Adipocyte (in vitro differentiated cells): ENCODE measurements at regions not wholly inside any gene's neighbourhood (a gene's known extent, or its start where the extent isn't known, plus 50 kb on each side); places are given as distances from the start of the nearest gene placed in this dataset.
"Not testable (repeated sequence)": the region's sequence is repeated elsewhere in the genome, so short reads cannot be mapped to it uniquely, and the experiment has no call there.

Source experiments
- DNase-seq: peaks from one replicate; pipeline ENCODE4 v3.0.0-alpha.2; 2015; ENCODE audit warnings: low read depth
- H3K27me3 ChIP-seq: replicated peaks from 2 replicates; pipeline ENCODE4 v1.7.0; 2013; ENCODE audit warnings: mild to moderate bottlenecking, low read length, moderate library complexity; ENCODE audit not compliant: control insufficient read depth, insufficient read depth
- H3K36me3 ChIP-seq: 2 replicates; pipeline ENCODE4 v1.7.0; 2013; ENCODE audit warnings: low read length, mild to moderate bottlenecking, moderate library complexity; ENCODE audit not compliant: control insufficient read depth, insufficient read depth, severe bottlenecking
- H3K4me1 ChIP-seq: 2 replicates; pipeline ENCODE4 v1.7.0; 2013; ENCODE audit warnings: mild to moderate bottlenecking, low read length, moderate library complexity; ENCODE audit not compliant: control insufficient read depth, insufficient read depth
- H3K4me3 ChIP-seq: 2 replicates; pipeline ENCODE4 v1.7.0; 2013; ENCODE audit warnings: mild to moderate bottlenecking, low read length, moderate library complexity
- H3K9ac ChIP-seq: 2 replicates; pipeline ENCODE4 v1.7.0; 2013; ENCODE audit warnings: mild to moderate bottlenecking, low read length, moderate library complexity
- H3K9me3 ChIP-seq: 2 replicates; pipeline ENCODE4 v1.7.0; 2013; ENCODE audit warnings: mild to moderate bottlenecking, low read length, moderate library complexity; ENCODE audit not compliant: control insufficient read depth

- no peaks in the 10 kb centered on the region for H3K36me3 ChIP-seq
- H3K27me3 ChIP-seq = peaks cover 41% of the 10 kb centered on the region
- no peak for DNase-seq
- H3K9ac ChIP-seq = no peak overlapping the region
- no peaks in the 10 kb centered on the region for H3K9me3 ChIP-seq
- H3K4me1 ChIP-seq = no peaks in the 10 kb centered on the region
- H3K4me3 ChIP-seq = no peak overlapping the region
These were observed 88.3 kb downstream of the BAMBI start for GRCh38 chr10:28765641-28766040.

GRCh38 chr10:28768227-28768626, 90.9 kb downstream of the BAMBI start:
- no peak overlapping the region for H3K4me3 ChIP-seq
- no peak overlapping the region for H3K9ac ChIP-seq
- no peaks in the 10 kb centered on the region for H3K36me3 ChIP-seq
- no peaks in the 10 kb centered on the region for H3K4me1 ChIP-seq
- H3K27me3 ChIP-seq = peaks cover 34% of the 10 kb centered on the region
- no peak for DNase-seq
- H3K9me3 ChIP-seq = no peaks in the 10 kb centered on the region

DNA sequence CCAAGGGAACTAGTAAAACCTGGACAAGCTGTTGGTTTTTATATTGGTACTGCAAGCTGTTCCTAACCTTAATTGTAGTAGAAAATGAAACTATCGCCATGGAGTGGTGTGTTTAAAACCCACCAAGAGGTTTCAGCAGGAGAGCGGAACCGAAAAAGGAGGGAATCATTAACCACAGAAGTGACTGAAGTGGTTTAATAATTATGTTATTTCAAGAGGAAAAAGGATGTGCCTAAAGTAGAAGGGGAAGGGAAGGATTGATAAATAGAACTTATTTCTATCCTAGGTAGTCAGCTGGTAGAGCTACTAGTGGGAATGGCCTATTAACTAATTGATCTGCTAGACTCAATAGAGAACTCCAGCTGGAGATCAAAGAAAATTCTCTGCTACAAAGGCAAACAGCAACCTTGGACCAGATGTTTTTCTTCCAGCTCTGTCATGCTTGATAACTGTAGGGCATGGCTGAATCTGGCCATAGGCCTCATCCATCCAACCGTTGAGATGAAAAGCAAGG, 91.8 kb downstream of the BAMBI start:
- peaks cover 25% of the 10 kb centered on the region for H3K27me3 ChIP-seq
- H3K36me3 ChIP-seq = no peaks in the 10 kb centered on the region
- no peak overlapping the region for H3K9ac ChIP-seq
- no peak for DNase-seq
- no peaks in the 10 kb centered on the region for H3K9me3 ChIP-seq
- H3K4me1 ChIP-seq = no peaks in the 10 kb centered on the region
- H3K4me3 ChIP-seq = no peak overlapping the region

GRCh38 chr10:28771580-28772090, 94.3 kb downstream of the BAMBI start:
- H3K9ac ChIP-seq, H3K4me3 ChIP-seq, DNase-seq, H3K4me1 ChIP-seq, H3K27me3 ChIP-seq, H3K9me3 ChIP-seq, H3K36me3 ChIP-seq: not testable (repeated sequence)

- no peak overlapping the region for H3K4me3 ChIP-seq
- H3K27me3 ChIP-seq = no peaks in the 10 kb centered on the region
- H3K36me3 ChIP-seq = no peaks in the 10 kb centered on the region
- no peaks in the 10 kb centered on the region for H3K4me1 ChIP-seq
- DNase-seq = peak; percentile 8
- no peaks in the 10 kb centered on the region for H3K9me3 ChIP-seq
- H3K9ac ChIP-seq = no peak overlapping the region
These were observed 97.0 kb downstream of the BAMBI start for GRCh38 chr10:28774051-28774995.

DNA sequence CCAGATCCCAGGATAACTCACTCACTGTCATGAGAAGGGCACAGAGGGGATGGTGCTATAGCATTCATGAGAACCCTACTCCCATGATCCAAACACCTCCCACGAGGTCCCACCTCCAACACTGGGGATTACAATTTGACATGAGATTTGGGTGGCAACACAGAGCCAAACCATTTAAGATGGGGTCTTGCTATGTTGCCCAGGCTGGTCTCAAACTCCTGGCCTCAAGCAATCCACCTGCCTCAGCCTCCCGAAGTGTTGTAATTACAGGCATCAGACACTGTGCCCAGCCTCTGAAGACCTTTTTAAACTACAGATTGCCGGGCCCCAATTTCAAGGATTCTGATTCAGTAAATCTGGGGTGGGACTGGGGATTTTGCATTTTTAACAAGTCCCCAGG, 98.5 kb downstream of the BAMBI start:
- Histone ChIP-seq H3K9me3 (no peaks in the 10 kb centered on the region), H3K4me3 (no peak overlapping the region), H3K9ac (no peak overlapping the region), H3K4me1 (no peaks in the 10 kb centered on the region), H3K36me3 (no peaks in the 10 kb centered on the region), H3K27me3 (no peaks in the 10 kb centered on the region)
- no peak for DNase-seq

- H3K9me3 ChIP-seq = no peaks in the 10 kb centered on the region
- no peaks in the 10 kb centered on the region for H3K4me1 ChIP-seq
- H3K9ac ChIP-seq = no peak overlapping the region
- H3K27me3 ChIP-seq = no peaks in the 10 kb centered on the region
- H3K4me3 ChIP-seq = no peak overlapping the region
- DNase-seq = no peak
- H3K36me3 ChIP-seq = no peaks in the 10 kb centered on the region
These were observed 99.2 kb downstream of the BAMBI start for GRCh38 chr10:28776519-28776918.

GRCh38 chr10:28777911-28778310, 100.6 kb downstream of the BAMBI start:
- H3K9ac ChIP-seq = no peak overlapping the region
- no peaks in the 10 kb centered on the region for H3K36me3 ChIP-seq
- H3K4me3 ChIP-seq = no peak overlapping the region
- H3K27me3 ChIP-seq = no peaks in the 10 kb centered on the region
- no peaks in the 10 kb centered on the region for H3K9me3 ChIP-seq
- no peaks in the 10 kb centered on the region for H3K4me1 ChIP-seq
- no peak for DNase-seq

DNA sequence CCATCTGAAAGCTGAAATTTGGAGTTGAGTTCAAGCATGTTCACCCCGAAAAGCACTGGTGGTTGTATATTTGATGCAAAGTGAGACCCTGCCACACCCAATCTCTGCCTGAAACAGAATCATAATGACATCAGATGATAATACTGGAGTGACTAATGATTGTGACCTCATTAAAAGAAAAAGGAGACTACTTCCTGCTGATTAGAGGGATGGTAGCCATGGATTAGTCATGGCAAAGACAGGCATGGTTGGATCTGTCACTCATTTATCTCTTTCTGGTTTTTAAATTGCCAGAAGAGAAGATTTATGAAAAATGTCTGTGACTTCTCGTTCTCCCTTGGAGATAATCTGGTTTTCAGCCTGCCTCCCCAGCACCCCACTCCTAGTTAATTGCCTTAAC, 101.2 kb downstream of the BAMBI start:
- H3K27me3 ChIP-seq = no peaks in the 10 kb centered on the region
- DNase-seq = no peak

GRCh38 chr10:28781296-28781695, 104.0 kb downstream of the BAMBI start:
- DNase-seq = no peak
- no peaks in the 10 kb centered on the region for H3K9me3 ChIP-seq
- H3K27me3 ChIP-seq = peaks cover 7% of the 10 kb centered on the region
- no peak overlapping the region for H3K9ac ChIP-seq
- H3K4me1 ChIP-seq = no peaks in the 10 kb centered on the region
- no peak overlapping the region for H3K4me3 ChIP-seq
- H3K36me3 ChIP-seq = no peaks in the 10 kb centered on the region

More for the DNA sequence above, 101.2 kb downstream of the BAMBI start:
- H3K4me1 ChIP-seq = no peaks in the 10 kb centered on the region
- no peak overlapping the region for H3K9ac ChIP-seq
- no peaks in the 10 kb centered on the region for H3K9me3 ChIP-seq
- no peak overlapping the region for H3K4me3 ChIP-seq
- H3K36me3 ChIP-seq = no peaks in the 10 kb centered on the region

DNA sequence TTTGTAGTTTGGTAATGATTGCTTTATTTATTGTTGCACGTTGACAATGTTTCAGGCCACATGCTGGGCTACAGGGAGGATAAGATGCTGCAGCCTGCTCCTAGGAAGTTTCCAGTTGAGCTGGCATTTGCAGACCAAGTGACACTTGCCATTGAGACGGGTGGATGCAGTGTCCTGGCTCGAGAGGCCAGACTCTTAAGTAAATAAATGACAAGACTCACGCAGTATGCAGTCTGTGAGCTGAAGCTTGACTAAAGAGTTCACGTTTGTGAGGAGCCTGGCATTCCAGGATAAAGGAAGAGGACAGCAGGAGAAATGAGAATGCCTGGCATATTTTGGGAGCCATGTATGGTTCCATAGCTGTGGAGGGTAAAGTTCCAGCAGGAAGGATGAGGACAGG, 105.8 kb downstream of the BAMBI start:
- Histone ChIP-seq H3K9me3 (no peaks in the 10 kb centered on the region), H3K4me1 (no peaks in the 10 kb centered on the region), H3K36me3 (no peaks in the 10 kb centered on the region), H3K9ac (no peak overlapping the region), H3K4me3 (no peak overlapping the region), H3K27me3 (peaks cover 23% of the 10 kb centered on the region)
- no peak for DNase-seq
